ENCODE measurements at regions not wholly inside any gene's neighbourhood (a gene's known extent, or its start where the extent isn't known, plus 50 kb on each side); places are given as distances from the start of the nearest gene placed in this dataset.

DNA sequence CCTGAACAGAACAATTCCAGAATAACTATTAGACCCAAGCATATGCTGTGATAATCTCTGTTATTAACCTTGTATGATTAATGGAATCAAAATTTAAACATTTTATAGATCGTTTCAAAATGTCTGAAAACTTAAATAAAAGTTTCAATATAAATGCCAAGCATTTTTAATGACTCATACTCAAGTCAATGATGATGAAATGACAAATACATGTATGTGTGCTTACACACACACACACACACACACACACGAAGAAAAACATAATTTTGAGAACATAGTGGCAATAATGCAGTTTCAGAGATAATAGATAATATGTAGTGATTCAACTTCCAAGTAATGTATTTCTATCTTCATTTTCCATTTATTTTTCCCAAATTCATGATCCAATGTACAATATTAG lies 384.9 kb upstream of the FOXG1 start:
- TF ChIP-seq POLR2AphosphoS5 (IDR thresholded peaks at IDR 0.05), result no peak
- TF ChIP-seq, protein P1, sequence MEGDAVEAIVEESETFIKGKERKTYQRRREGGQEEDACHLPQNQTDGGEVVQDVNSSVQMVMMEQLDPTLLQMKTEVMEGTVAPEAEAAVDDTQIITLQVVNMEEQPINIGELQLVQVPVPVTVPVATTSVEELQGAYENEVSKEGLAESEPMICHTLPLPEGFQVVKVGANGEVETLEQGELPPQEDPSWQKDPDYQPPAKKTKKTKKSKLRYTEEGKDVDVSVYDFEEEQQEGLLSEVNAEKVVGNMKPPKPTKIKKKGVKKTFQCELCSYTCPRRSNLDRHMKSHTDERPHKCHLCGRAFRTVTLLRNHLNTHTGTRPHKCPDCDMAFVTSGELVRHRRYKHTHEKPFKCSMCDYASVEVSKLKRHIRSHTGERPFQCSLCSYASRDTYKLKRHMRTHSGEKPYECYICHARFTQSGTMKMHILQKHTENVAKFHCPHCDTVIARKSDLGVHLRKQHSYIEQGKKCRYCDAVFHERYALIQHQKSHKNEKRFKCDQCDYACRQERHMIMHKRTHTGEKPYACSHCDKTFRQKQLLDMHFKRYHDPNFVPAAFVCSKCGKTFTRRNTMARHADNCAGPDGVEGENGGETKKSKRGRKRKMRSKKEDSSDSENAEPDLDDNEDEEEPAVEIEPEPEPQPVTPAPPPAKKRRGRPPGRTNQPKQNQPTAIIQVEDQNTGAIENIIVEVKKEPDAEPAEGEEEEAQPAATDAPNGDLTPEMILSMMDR (IDR thresholded peaks at IDR 0.05), result no peak

Data from gastroesophageal sphincter (tissue), 3 donors.